Thyroid gland (tissue), 4 donors: ENCODE measurements at regions not wholly inside any gene's neighbourhood (a gene's known extent, or its start where the extent isn't known, plus 50 kb on each side); places are given as distances from the start of the nearest gene placed in this dataset.

Source experiments
- DNase-seq, 2 donors: peaks; one replicate each; pipeline ENCODE4 v3.0.0-alpha.2; 2019
- H3K27ac ChIP-seq, 3 donors: fragments of 200-600 bp; sonication (generic); 1 replicate in 2 of 3; 2 replicates in 1 of 3; pipeline ENCODE4 v1.5.1; 2016 to 2019; ENCODE audit warnings: mild to moderate bottlenecking in 1 of 3, moderate library complexity in 1 of 3
- H3K27me3 ChIP-seq: fragments of 200-600 bp; sonication (generic); one replicate; pipeline ENCODE4 v1.5.1; 2019
- H3K36me3 ChIP-seq, 2 donors: fragments of 200-600 bp; sonication (generic); one replicate each; pipeline ENCODE4 v1.5.1; 2016 to 2019
- H3K4me1 ChIP-seq, 2 donors: fragments of 200-600 bp; sonication (generic); one replicate each; pipeline ENCODE4 v1.5.1; 2017 to 2019
- H3K4me3 ChIP-seq, 3 donors: fragments of 200-600 bp; sonication (generic); replicated peaks in 1 of 3; 1 replicate in 2 of 3; 2 replicates in 1 of 3; pipeline ENCODE4 v1.5.1; 2016; ENCODE audit warnings: mild to moderate bottlenecking in 1 of 3
- H3K9me3 ChIP-seq: fragments of 200-600 bp; sonication (generic); one replicate; pipeline ENCODE4 v1.5.1; 2017
- CTCF ChIP-seq, 6 experiments: fragments of 200-600 bp in 3 of 6; fragments of 450-650 bp in 3 of 6; sonication (generic) in 3 of 6; IDR thresholded peaks; one replicate each; pipeline ENCODE4 v1.5.1; 2016 to 2019; ENCODE audit warnings: antibody characterized with exemption in 6 of 6, mild to moderate bottlenecking in 2 of 6, inconsistent platforms in 1 of 6, moderate library complexity in 1 of 6
- POLR2A ChIP-seq, 2 donors: fragments of 450-650 bp; IDR thresholded peaks; one replicate each; pipeline ENCODE4 v1.6.1; 2017; ENCODE audit warnings: antibody characterized with exemption in 2 of 2, mild to moderate bottlenecking in 2 of 2, moderate library complexity in 1 of 2
- whole genome bisulfite sequencing, 2 donors: methylation state at CpG; one replicate each; pipeline ENCODE4 v1.1.5; 2017; 5-methylcytosine and 5-hydroxymethylcytosine counted together
- intact Hi-C: fragments of 100-400 bp; cut with DNase I; formaldehyde crosslinking; loops from one replicate; pipeline ENCODE4 v1.15.1; 2023

- Histone ChIP-seq H3K4me3 (no peak overlapping the region), H3K27me3 (no peaks in the 10 kb centered on the region), H3K36me3 (no peaks in the 10 kb centered on the region), H3K4me1 (no peaks in the 10 kb centered on the region), H3K9me3 (no peaks in the 10 kb centered on the region), H3K27ac (no peak overlapping the region)
- TF ChIP-seq POLR2A (IDR thresholded peaks at IDR 0.05) = no peak
- TF ChIP-seq CTCF (IDR thresholded peaks at IDR 0.05) = no peak
- intact Hi-C loops = no loop called here
- DNase-seq = no peak
- 48 to 59% methylated on average over 3 of the region's 3 CpGs for WGBS, 2 donors
Observed at GRCh38 chr11:23490557-23491235, 630.4 kb upstream of the CCDC179 start.

- WGBS, 2 donors = 63 to 74% methylated on average over 2 of the region's 2 CpGs
- Histone ChIP-seq H3K9me3 (no peaks in the 10 kb centered on the region), H3K4me1 (no peaks in the 10 kb centered on the region), H3K27me3 (no peaks in the 10 kb centered on the region), H3K36me3 (no peaks in the 10 kb centered on the region), H3K4me3 (no peak overlapping the region), H3K27ac (no peak overlapping the region)
- intact Hi-C loops = no loop called here
- TF ChIP-seq CTCF (IDR thresholded peaks at IDR 0.05) = no peak
- no peak for TF ChIP-seq POLR2A (IDR thresholded peaks at IDR 0.05)
- no peak for DNase-seq
Observed at GRCh38 chr11:23494981-23495380, 634.7 kb upstream of the CCDC179 start.

- intact Hi-C loops = no loop called here
Observed at GRCh38 chr11:23496340-23496739, 636.1 kb upstream of the CCDC179 start.

GRCh38 chr11:23497040-23497439, 636.8 kb upstream of the CCDC179 start:
- no peak overlapping the region for H3K27ac ChIP-seq
- intact Hi-C loops = no loop called here
- no peak for DNase-seq
- no peaks in the 10 kb centered on the region for H3K36me3 ChIP-seq
- H3K4me3 ChIP-seq = no peak overlapping the region
- TF ChIP-seq CTCF (IDR thresholded peaks at IDR 0.05) = no peak
- TF ChIP-seq POLR2A (IDR thresholded peaks at IDR 0.05) = no peak
- no peaks in the 10 kb centered on the region for H3K9me3 ChIP-seq
- no peaks in the 10 kb centered on the region for H3K27me3 ChIP-seq
- WGBS, 2 donors = 74 to 79% methylated on average over 1 of the region's 1 CpG
- no peaks in the 10 kb centered on the region for H3K4me1 ChIP-seq

More at GRCh38 chr11:23496340-23496739, 636.1 kb upstream of the CCDC179 start:
- H3K27ac ChIP-seq = no peak overlapping the region
- WGBS, 2 donors = 63 to 65% methylated on average over 4 to 6 of the region's 6 CpGs
- TF ChIP-seq CTCF (IDR thresholded peaks at IDR 0.05) = no peak
- no peak for TF ChIP-seq POLR2A (IDR thresholded peaks at IDR 0.05)
- no peaks in the 10 kb centered on the region for H3K36me3 ChIP-seq
- no peak overlapping the region for H3K4me3 ChIP-seq
- H3K9me3 ChIP-seq = no peaks in the 10 kb centered on the region
- no peak for DNase-seq
- H3K4me1 ChIP-seq = no peaks in the 10 kb centered on the region
- H3K27me3 ChIP-seq = no peaks in the 10 kb centered on the region

GRCh38 chr11:23502389-23502788, 642.1 kb upstream of the CCDC179 start:
- no peaks in the 10 kb centered on the region for H3K27me3 ChIP-seq
- WGBS, 2 donors = 89 to 90% methylated on average over 3 of the region's 3 CpGs
- no peaks in the 10 kb centered on the region for H3K9me3 ChIP-seq
- no peaks in the 10 kb centered on the region for H3K4me1 ChIP-seq
- no peaks in the 10 kb centered on the region for H3K36me3 ChIP-seq
- DNase-seq = no peak
- H3K4me3 ChIP-seq = no peak overlapping the region
- intact Hi-C loops = no loop called here
- no peak for TF ChIP-seq POLR2A (IDR thresholded peaks at IDR 0.05)
- TF ChIP-seq CTCF (IDR thresholded peaks at IDR 0.05) = no peak
- H3K27ac ChIP-seq = no peak overlapping the region
